GM19455 (cell line): ENCODE measurements at regions not wholly inside any gene's neighbourhood (a gene's known extent, or its start where the extent isn't known, plus 50 kb on each side); places are given as distances from the start of the nearest gene placed in this dataset.
"Not testable (repeated sequence)": the region's sequence is repeated elsewhere in the genome, so short reads cannot be mapped to it uniquely, and the experiment has no call there.

Experiments
- ATAC-seq: cut with Tn5 transposase; IDR thresholded peaks from one replicate; pipeline ENCODE4 v1.9.1; 2021; ENCODE audit not compliant: unreplicated experiment

- no peak for ATAC-seq
Observed at GRCh38 chrX:7542587-7543380, 300.2 kb upstream of the VCX start.

GRCh38 chrX:7522860-7523259, 320.1 kb upstream of the VCX start:
- no peak for ATAC-seq

GRCh38 chrX:7515681-7516413, 327.1 kb upstream of the VCX start:
- ATAC-seq: no peak

GRCh38 chrX:7514871-7515599, 327.9 kb upstream of the VCX start:
- ATAC-seq: no peak

- ATAC-seq: no peak
Observed at GRCh38 chrX:7512845-7513244, 330.1 kb upstream of the VCX start.

GRCh38 chrX:7503251-7503650, 339.7 kb upstream of the VCX start:
- ATAC-seq: no peak

GRCh38 chrX:7500386-7500785, 342.6 kb upstream of the VCX start:
- ATAC-seq: no peak

GRCh38 chrX:7486505-7486904, 338.6 kb upstream of the PUDP start:
- ATAC-seq: no peak

- ATAC-seq: no peak
Observed at GRCh38 chrX:7485061-7485460, 337.1 kb upstream of the PUDP start.

GRCh38 chrX:7480721-7481120, 332.8 kb upstream of the PUDP start:
- ATAC-seq: no peak

- no peak for ATAC-seq
Observed at GRCh38 chrX:7462110-7462509, 314.2 kb upstream of the PUDP start.

GRCh38 chrX:7461051-7461450, 313.1 kb upstream of the PUDP start:
- not testable (repeated sequence) for ATAC-seq

- no peak for ATAC-seq
Observed at GRCh38 chrX:7447801-7448499, 300.0 kb upstream of the PUDP start.

GRCh38 chrX:7446815-7447214, 298.9 kb upstream of the PUDP start:
- ATAC-seq: no peak

GRCh38 chrX:7444967-7445366, 297.0 kb upstream of the PUDP start:
- no peak for ATAC-seq

GRCh38 chrX:7441586-7441985, 293.6 kb upstream of the PUDP start:
- no peak for ATAC-seq

GRCh38 chrX:7435822-7436221, 287.9 kb upstream of the PUDP start:
- ATAC-seq: no peak

GRCh38 chrX:7432901-7433300, 284.9 kb upstream of the PUDP start:
- no peak for ATAC-seq

- no peak for ATAC-seq
Observed at GRCh38 chrX:7420717-7421116, 272.8 kb upstream of the PUDP start.

- ATAC-seq: no peak
Observed at GRCh38 chrX:7414753-7415152, 266.8 kb upstream of the PUDP start.

- ATAC-seq: no peak
Observed at GRCh38 chrX:7412840-7413239, 264.9 kb upstream of the PUDP start.
